ENCODE measurements at regions not wholly inside any gene's neighbourhood (a gene's known extent, or its start where the extent isn't known, plus 50 kb on each side); places are given as distances from the start of the nearest gene placed in this dataset.

DNA sequence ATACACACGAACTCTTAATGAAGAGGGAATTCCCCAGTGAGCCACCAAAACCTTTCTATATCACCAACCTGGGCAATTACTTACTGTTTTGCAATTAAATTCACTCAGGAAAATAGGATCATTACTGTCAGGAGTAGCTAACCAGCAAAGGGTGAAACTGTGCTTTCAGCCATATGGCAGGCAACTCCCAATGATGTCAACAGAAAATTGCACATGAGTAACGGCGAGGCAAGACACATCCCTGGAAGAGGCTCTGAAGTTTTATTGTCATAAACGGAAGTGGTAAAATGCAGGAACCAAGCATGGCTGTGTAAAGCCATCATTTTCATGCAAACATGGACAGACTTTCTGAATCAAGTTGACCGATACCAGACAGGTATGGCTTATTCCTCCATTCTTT, 548.9 kb upstream of the AUTS2 start:
- Mint-ChIP-seq H3K4me3 (no peak overlapping the region), H3K27ac (no peak overlapping the region), H3K36me3 (ENCODE audit: low read depth) (peaks cover 31% of the 10 kb centered on the region; the same call in 2 of the 3 replicates), H3K9me3 (peaks cover 87% of the 10 kb centered on the region), H3K4me1 (no peaks in the 10 kb centered on the region), H3K27me3 (ENCODE audit: insufficient read depth, low read depth, poor library complexity) (peaks cover 3% of the 10 kb centered on the region)
- ATAC-seq (no peak), DNase-seq (ENCODE audit: low spot score) (no peak)
- H3K27ac ChIP-seq (ENCODE audit: low read depth), result no peak overlapping the region
- H3K79me2 ChIP-seq (replicated peaks; ENCODE audit: insufficient read depth), result no peaks in the 10 kb centered on the region
- no peaks in the 10 kb centered on the region for H3K27me3 ChIP-seq (ENCODE audit: insufficient read depth)
- H3K36me3 ChIP-seq (ENCODE audit: insufficient read depth), result no peaks in the 10 kb centered on the region; the same call in 1 of the 2 replicates
- TF ChIP-seq CREB1 (CRISPR knock-in tag; IDR thresholded peaks at IDR 0.05; ENCODE audit: low read depth) (no peak), NANOG (IDR thresholded peaks at IDR 0.05; ENCODE audit: borderline replicate concordance) (no peak), POLR2AphosphoS5 (IDR thresholded peaks at IDR 0.05; ENCODE audit: low read depth) (no peak), JUNB (IDR thresholded peaks at IDR 0.05; ENCODE audit: unreplicated experiment) (no peak), ETS1 (IDR thresholded peaks at IDR 0.05) (no peak), ZNF331 (CRISPR knock-in tag; IDR thresholded peaks at IDR 0.05; ENCODE audit: low read depth) (no peak), STAT1 (IDR thresholded peaks at IDR 0.05; ENCODE audit: unreplicated experiment) (no peak), EZH2phosphoT487 (IDR thresholded peaks at IDR 0.05; ENCODE audit: unreplicated experiment) (no peak), EZH2 (IDR thresholded peaks at IDR 0.05; ENCODE audit: low read depth, unreplicated experiment) (no peak), ZNF114 (CRISPR knock-in tag; IDR thresholded peaks at IDR 0.05) (no peak)
- TF ChIP-seq, protein P1, sequence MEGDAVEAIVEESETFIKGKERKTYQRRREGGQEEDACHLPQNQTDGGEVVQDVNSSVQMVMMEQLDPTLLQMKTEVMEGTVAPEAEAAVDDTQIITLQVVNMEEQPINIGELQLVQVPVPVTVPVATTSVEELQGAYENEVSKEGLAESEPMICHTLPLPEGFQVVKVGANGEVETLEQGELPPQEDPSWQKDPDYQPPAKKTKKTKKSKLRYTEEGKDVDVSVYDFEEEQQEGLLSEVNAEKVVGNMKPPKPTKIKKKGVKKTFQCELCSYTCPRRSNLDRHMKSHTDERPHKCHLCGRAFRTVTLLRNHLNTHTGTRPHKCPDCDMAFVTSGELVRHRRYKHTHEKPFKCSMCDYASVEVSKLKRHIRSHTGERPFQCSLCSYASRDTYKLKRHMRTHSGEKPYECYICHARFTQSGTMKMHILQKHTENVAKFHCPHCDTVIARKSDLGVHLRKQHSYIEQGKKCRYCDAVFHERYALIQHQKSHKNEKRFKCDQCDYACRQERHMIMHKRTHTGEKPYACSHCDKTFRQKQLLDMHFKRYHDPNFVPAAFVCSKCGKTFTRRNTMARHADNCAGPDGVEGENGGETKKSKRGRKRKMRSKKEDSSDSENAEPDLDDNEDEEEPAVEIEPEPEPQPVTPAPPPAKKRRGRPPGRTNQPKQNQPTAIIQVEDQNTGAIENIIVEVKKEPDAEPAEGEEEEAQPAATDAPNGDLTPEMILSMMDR (conservative IDR thresholded peaks at IDR 0.05; ENCODE audit: low read depth in 2 of 2), result no peak
- TF ChIP-seq, protein P2, sequence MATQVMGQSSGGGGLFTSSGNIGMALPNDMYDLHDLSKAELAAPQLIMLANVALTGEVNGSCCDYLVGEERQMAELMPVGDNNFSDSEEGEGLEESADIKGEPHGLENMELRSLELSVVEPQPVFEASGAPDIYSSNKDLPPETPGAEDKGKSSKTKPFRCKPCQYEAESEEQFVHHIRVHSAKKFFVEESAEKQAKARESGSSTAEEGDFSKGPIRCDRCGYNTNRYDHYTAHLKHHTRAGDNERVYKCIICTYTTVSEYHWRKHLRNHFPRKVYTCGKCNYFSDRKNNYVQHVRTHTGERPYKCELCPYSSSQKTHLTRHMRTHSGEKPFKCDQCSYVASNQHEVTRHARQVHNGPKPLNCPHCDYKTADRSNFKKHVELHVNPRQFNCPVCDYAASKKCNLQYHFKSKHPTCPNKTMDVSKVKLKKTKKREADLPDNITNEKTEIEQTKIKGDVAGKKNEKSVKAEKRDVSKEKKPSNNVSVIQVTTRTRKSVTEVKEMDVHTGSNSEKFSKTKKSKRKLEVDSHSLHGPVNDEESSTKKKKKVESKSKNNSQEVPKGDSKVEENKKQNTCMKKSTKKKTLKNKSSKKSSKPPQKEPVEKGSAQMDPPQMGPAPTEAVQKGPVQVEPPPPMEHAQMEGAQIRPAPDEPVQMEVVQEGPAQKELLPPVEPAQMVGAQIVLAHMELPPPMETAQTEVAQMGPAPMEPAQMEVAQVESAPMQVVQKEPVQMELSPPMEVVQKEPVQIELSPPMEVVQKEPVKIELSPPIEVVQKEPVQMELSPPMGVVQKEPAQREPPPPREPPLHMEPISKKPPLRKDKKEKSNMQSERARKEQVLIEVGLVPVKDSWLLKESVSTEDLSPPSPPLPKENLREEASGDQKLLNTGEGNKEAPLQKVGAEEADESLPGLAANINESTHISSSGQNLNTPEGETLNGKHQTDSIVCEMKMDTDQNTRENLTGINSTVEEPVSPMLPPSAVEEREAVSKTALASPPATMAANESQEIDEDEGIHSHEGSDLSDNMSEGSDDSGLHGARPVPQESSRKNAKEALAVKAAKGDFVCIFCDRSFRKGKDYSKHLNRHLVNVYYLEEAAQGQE (IDR thresholded peaks at IDR 0.05; ENCODE audit: unreplicated experiment), result no peak
- TF ChIP-seq, protein P3, sequence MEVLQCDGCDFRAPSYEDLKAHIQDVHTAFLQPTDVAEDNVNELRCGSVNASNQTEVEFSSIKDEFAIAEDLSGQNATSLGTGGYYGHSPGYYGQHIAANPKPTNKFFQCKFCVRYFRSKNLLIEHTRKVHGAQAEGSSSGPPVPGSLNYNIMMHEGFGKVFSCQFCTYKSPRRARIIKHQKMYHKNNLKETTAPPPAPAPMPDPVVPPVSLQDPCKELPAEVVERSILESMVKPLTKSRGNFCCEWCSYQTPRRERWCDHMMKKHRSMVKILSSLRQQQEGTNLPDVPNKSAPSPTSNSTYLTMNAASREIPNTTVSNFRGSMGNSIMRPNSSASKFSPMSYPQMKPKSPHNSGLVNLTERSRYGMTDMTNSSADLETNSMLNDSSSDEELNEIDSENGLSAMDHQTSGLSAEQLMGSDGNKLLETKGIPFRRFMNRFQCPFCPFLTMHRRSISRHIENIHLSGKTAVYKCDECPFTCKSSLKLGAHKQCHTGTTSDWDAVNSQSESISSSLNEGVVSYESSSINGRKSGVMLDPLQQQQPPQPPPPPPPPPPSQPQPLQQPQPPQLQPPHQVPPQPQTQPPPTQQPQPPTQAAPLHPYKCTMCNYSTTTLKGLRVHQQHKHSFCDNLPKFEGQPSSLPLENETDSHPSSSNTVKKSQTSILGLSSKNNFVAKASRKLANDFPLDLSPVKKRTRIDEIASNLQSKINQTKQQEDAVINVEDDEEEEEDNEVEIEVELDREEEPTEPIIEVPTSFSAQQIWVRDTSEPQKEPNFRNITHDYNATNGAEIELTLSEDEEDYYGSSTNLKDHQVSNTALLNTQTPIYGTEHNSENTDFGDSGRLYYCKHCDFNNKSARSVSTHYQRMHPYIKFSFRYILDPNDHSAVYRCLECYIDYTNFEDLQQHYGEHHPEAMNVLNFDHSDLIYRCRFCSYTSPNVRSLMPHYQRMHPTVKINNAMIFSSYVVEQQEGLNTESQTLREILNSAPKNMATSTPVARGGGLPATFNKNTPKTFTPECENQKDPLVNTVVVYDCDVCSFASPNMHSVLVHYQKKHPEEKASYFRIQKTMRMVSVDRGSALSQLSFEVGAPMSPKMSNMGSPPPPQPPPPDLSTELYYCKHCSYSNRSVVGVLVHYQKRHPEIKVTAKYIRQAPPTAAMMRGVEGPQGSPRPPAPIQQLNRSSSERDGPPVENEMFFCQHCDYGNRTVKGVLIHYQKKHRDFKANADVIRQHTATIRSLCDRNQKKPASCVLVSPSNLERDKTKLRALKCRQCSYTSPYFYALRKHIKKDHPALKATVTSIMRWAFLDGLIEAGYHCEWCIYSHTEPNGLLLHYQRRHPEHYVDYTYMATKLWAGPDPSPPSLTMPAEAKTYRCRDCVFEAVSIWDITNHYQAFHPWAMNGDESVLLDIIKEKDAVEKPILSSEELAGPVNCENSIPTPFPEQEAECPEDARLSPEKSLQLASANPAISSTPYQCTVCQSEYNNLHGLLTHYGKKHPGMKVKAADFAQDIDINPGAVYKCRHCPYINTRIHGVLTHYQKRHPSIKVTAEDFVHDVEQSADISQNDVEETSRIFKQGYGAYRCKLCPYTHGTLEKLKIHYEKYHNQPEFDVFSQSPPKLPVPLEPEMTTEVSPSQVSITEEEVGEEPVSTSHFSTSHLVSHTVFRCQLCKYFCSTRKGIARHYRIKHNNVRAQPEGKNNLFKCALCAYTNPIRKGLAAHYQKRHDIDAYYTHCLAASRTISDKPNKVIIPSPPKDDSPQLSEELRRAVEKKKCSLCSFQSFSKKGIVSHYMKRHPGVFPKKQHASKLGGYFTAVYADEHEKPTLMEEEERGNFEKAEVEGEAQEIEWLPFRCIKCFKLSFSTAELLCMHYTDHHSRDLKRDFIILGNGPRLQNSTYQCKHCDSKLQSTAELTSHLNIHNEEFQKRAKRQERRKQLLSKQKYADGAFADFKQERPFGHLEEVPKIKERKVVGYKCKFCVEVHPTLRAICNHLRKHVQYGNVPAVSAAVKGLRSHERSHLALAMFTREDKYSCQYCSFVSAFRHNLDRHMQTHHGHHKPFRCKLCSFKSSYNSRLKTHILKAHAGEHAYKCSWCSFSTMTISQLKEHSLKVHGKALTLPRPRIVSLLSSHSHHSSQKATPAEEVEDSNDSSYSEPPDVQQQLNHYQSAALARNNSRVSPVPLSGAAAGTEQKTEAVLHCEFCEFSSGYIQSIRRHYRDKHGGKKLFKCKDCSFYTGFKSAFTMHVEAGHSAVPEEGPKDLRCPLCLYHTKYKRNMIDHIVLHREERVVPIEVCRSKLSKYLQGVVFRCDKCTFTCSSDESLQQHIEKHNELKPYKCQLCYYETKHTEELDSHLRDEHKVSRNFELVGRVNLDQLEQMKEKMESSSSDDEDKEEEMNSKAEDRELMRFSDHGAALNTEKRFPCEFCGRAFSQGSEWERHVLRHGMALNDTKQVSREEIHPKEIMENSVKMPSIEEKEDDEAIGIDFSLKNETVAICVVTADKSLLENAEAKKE (CRISPR knock-in tag; IDR thresholded peaks at IDR 0.05), result no peak
- no peaks in the 10 kb centered on the region for H3K4me1 ChIP-seq (ENCODE audit: insufficient read depth)
- no peaks in the 10 kb centered on the region for H3F3A ChIP-seq (replicated peaks; ENCODE audit: low read depth)
- H3K9me2 ChIP-seq (ENCODE audit: insufficient read depth), result no peaks in the 10 kb centered on the region
- H2AFZ ChIP-seq, result no peak overlapping the region
- no peak overlapping the region for H3K4me2 ChIP-seq
- H4K20me1 ChIP-seq (replicated peaks; ENCODE audit: insufficient read depth), result no peaks in the 10 kb centered on the region
- H3K4me3 ChIP-seq, result no peak overlapping the region
